HG03108 (cell line): ENCODE measurements at regions not wholly inside any gene's neighbourhood (a gene's known extent, or its start where the extent isn't known, plus 50 kb on each side); places are given as distances from the start of the nearest gene placed in this dataset.
"Not testable (repeated sequence)": the region's sequence is repeated elsewhere in the genome, so short reads cannot be mapped to it uniquely, and the experiment has no call there.

ENCODE experiments used
- ATAC-seq: cut with Tn5 transposase; IDR thresholded peaks from one replicate; pipeline ENCODE4 v1.9.1; 2021; ENCODE audit warnings: moderate library complexity; ENCODE audit not compliant: unreplicated experiment

GRCh38 chr5:125227333-125228095 lies 481.1 kb upstream of the ZNF608 start:
- no peak for ATAC-seq

- no peak for ATAC-seq
Measured at GRCh38 chr5:125228363-125229070, 482.1 kb upstream of the ZNF608 start.

- no peak for ATAC-seq
Measured at GRCh38 chr5:125229556-125229955, 483.1 kb upstream of the ZNF608 start.

- ATAC-seq: no peak
Measured at GRCh38 chr5:125232779-125233230, 486.4 kb upstream of the ZNF608 start.

- ATAC-seq: no peak
Measured at GRCh38 chr5:125233944-125234343, 487.5 kb upstream of the ZNF608 start.

GRCh38 chr5:125236007-125236406 lies 489.6 kb upstream of the ZNF608 start:
- no peak for ATAC-seq

GRCh38 chr5:125236981-125237380 lies 490.5 kb upstream of the ZNF608 start:
- no peak for ATAC-seq

- ATAC-seq: no peak
Measured at GRCh38 chr5:125244531-125244930, 498.1 kb upstream of the ZNF608 start.

- ATAC-seq: no peak
Measured at GRCh38 chr5:125245216-125245615, 498.8 kb upstream of the ZNF608 start.

- ATAC-seq: no peak
Measured at GRCh38 chr5:125249400-125249799, 503.0 kb upstream of the ZNF608 start.

GRCh38 chr5:125251703-125252102 lies 505.3 kb upstream of the ZNF608 start:
- no peak for ATAC-seq

GRCh38 chr5:125253634-125254033 lies 507.2 kb upstream of the ZNF608 start:
- not testable (repeated sequence) for ATAC-seq

- no peak for ATAC-seq
Measured at GRCh38 chr5:125254267-125254666, 507.8 kb upstream of the ZNF608 start.

- no peak for ATAC-seq
Measured at GRCh38 chr5:125256296-125256695, 509.9 kb upstream of the ZNF608 start.

GRCh38 chr5:125257057-125257972 lies 510.9 kb upstream of the ZNF608 start:
- no peak for ATAC-seq

GRCh38 chr5:125257997-125258396 lies 511.6 kb upstream of the ZNF608 start:
- ATAC-seq: no peak

GRCh38 chr5:125258615-125259014 lies 512.2 kb upstream of the ZNF608 start:
- no peak for ATAC-seq

GRCh38 chr5:125261505-125262250 lies 515.2 kb upstream of the ZNF608 start:
- ATAC-seq: no peak

- no peak for ATAC-seq
Measured at GRCh38 chr5:125262782-125263181, 516.3 kb upstream of the ZNF608 start.

- no peak for ATAC-seq
Measured at GRCh38 chr5:125263356-125263755, 516.9 kb upstream of the ZNF608 start.

- no peak for ATAC-seq
Measured at GRCh38 chr5:125266106-125266505, 519.7 kb upstream of the ZNF608 start.
